Stimulated activated naive CD4-positive, alpha-beta T cell (primary cell): ENCODE measurements at regions not wholly inside any gene's neighbourhood (a gene's known extent, or its start where the extent isn't known, plus 50 kb on each side); places are given as distances from the start of the nearest gene placed in this dataset.

ENCODE experiments used
- DNase-seq, 6 experiments: peaks; one replicate each; lab custom pipeline; 2025; lab: John Stamatoyannopoulos, UW

- DNase-seq = peak; percentile 62 to 78 (median 72)
Observed at GRCh38 chr9:6703898-6704639, 53.7 kb upstream of the KDM4C start.

GRCh38 chr9:6702707-6703106, 55.1 kb upstream of the KDM4C start:
- no peak for DNase-seq

- DNase-seq = no peak
Observed at GRCh38 chr9:6696178-6696577, 50.6 kb upstream of the GLDC start.

GRCh38 chr9:6695121-6695814, 49.7 kb upstream of the GLDC start:
- DNase-seq = no peak
